Fibroblast of skin of right biceps (primary cell): ENCODE measurements at regions not wholly inside any gene's neighbourhood (a gene's known extent, or its start where the extent isn't known, plus 50 kb on each side); places are given as distances from the start of the nearest gene placed in this dataset.
A peak's percentile ranks its signal among the peaks of the same experiment; 100 is the strongest.

Experiments used
- DNase-seq: peaks from one replicate; pipeline ENCODE4 v3.0.0-alpha.2; 2013

GRCh38 chr2:59622599-59623308 lies 930.7 kb downstream of the BCL11A start:
- DNase-seq: no peak

GRCh38 chr2:59604123-59604522 lies 949.3 kb downstream of the BCL11A start:
- no peak for DNase-seq

- no peak for DNase-seq
These were observed 958.7 kb downstream of the BCL11A start for GRCh38 chr2:59594671-59595222.

- no peak for DNase-seq
These were observed 962.7 kb downstream of the BCL11A start for GRCh38 chr2:59590798-59591197.

GRCh38 chr2:59589881-59590280 lies 963.6 kb downstream of the BCL11A start:
- no peak for DNase-seq

- no peak for DNase-seq
These were observed 965.2 kb downstream of the BCL11A start for GRCh38 chr2:59588286-59588685.

- no peak for DNase-seq
These were observed 967.3 kb downstream of the BCL11A start for GRCh38 chr2:59586176-59586575.

GRCh38 chr2:59585655-59586054 lies 967.8 kb downstream of the BCL11A start:
- DNase-seq: no peak

- no peak for DNase-seq
These were observed 968.5 kb downstream of the BCL11A start for GRCh38 chr2:59584958-59585357.

GRCh38 chr2:59583173-59583765 lies 970.2 kb downstream of the BCL11A start:
- DNase-seq: peak; percentile 1

- DNase-seq: no peak
These were observed 975.1 kb downstream of the BCL11A start for GRCh38 chr2:59578349-59578748.

- DNase-seq: no peak
These were observed 978.3 kb downstream of the BCL11A start for GRCh38 chr2:59575191-59575590.

- no peak for DNase-seq
These were observed 981.2 kb downstream of the BCL11A start for GRCh38 chr2:59572227-59572626.

- DNase-seq: no peak
These were observed 982.6 kb downstream of the BCL11A start for GRCh38 chr2:59570818-59571217.

GRCh38 chr2:59569124-59569523 lies 984.3 kb downstream of the BCL11A start:
- DNase-seq: no peak

GRCh38 chr2:59568461-59568860 lies 985.0 kb downstream of the BCL11A start:
- no peak for DNase-seq

- no peak for DNase-seq
These were observed 986.3 kb downstream of the BCL11A start for GRCh38 chr2:59567151-59567550.

GRCh38 chr2:59566739-59567138 lies 986.7 kb downstream of the BCL11A start:
- no peak for DNase-seq

GRCh38 chr2:59561281-59561680 lies 992.2 kb downstream of the BCL11A start:
- DNase-seq: no peak

- DNase-seq: no peak
These were observed 992.7 kb downstream of the BCL11A start for GRCh38 chr2:59560769-59561168.

- DNase-seq: no peak
These were observed 1012.6 kb downstream of the BCL11A start for GRCh38 chr2:59540864-59541263.

- DNase-seq: peak; percentile 25
These were observed 1015.0 kb downstream of the BCL11A start for GRCh38 chr2:59538398-59538911.

- no peak for DNase-seq
These were observed 1020.6 kb downstream of the BCL11A start for GRCh38 chr2:59532808-59533207.

- DNase-seq: no peak
These were observed 1023.2 kb downstream of the BCL11A start for GRCh38 chr2:59530258-59530657.
